HG03457 (cell line): ENCODE measurements at regions not wholly inside any gene's neighbourhood (a gene's known extent, or its start where the extent isn't known, plus 50 kb on each side); places are given as distances from the start of the nearest gene placed in this dataset.
"Not testable (repeated sequence)": the region's sequence is repeated elsewhere in the genome, so short reads cannot be mapped to it uniquely, and the experiment has no call there.

Experiments
- ATAC-seq: cut with Tn5 transposase; IDR thresholded peaks from one replicate; pipeline ENCODE4 v1.9.1; 2021; ENCODE audit warnings: moderate number of reproducible peaks; ENCODE audit not compliant: unreplicated experiment

DNA sequence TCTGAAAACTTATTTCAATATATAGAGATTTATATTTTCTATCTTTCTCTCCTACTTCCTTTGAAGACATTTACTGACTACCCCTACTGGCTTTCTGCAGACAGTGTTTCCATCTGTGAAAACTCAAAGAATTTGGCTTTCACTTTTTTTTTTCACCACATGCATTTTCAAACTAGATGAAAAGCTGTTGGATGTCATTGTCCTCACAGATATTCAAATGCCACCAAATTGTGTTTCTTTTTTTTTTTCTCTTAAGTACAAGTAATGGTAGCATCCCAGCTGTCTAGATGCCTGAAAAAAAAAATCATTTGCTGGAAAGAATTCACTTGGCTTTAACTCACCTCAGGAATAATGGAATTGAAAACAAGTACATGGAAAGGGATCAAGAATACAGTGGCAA, 2258.6 kb upstream of the ACO1 start:
- ATAC-seq = no peak

DNA sequence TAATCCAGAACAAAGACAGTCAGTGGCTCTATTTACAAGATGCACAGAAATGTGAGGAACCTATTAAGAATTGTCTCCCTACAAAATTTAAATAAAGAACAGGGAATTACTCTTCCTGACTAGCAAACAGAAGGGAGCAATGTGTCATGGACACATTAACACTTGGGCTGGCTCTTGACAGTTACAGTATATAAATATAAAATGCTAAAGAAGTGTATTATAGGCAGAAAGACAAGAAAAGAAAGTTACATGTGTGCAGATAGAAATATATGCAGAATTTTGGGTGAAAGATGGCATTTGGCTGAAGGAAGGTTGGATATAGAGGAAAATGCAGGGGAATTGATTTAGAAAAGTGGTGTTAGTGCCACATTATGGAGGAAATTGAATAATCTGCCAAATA, 2257.1 kb upstream of the ACO1 start:
- ATAC-seq = no peak

DNA sequence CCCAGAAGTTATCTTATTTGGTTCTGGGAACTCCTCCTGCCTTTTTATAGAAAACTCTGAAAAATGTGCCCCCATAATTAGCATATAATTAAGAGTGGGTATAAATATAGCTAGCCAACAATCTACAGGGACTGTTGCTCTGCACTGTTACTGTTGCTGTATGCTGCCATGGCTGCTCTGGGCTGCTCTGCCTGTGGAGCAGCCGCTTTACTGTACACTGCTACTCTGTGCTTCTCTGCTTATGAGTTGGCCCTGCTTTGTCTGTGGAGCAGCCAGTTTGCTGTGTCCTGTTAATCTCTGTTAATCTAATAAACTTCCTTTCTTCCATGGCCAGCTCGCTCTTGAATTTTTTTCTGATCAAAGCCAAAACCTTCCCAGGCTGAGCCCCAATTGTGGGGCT, 2244.0 kb upstream of the ACO1 start:
- ATAC-seq = no peak

DNA sequence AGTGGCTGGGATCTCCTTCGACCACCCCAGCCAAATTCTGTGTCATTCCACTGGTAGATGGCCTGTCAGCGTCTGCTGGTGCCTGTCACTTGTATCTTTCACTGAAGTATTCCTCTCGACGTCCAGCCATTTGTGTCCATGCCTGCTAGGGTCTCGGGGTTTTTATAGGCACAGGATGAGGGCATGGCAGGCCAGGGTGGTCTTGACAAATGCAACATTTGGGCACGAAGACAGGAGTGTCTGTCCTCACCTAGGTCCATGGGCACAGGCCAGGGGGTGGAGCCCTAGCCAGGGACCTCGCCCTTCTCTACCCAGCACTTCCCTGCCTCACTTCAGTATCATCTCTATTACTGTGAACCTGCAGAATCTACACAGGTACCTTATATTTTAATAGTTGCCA, 2223.9 kb upstream of the ACO1 start:
- ATAC-seq = no peak

DNA sequence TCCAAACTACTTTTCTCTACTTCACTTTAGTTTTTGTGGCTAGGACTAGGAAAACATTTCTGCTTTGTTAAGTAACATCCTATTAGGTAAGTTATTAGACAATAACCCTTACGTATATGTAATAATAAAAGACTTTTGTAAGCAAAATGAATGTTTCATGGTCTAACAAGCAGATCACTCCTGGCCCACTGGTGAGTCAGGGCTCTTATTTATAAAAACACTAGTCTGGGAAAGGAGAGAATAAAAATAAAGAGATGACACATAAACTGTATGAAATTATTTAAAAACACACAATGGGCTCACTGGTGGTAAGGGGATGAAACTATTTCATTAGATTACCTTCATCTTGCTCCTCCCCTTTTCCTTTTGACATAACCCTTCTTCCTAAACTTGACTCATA, 2212.2 kb upstream of the ACO1 start:
- no peak for ATAC-seq

DNA sequence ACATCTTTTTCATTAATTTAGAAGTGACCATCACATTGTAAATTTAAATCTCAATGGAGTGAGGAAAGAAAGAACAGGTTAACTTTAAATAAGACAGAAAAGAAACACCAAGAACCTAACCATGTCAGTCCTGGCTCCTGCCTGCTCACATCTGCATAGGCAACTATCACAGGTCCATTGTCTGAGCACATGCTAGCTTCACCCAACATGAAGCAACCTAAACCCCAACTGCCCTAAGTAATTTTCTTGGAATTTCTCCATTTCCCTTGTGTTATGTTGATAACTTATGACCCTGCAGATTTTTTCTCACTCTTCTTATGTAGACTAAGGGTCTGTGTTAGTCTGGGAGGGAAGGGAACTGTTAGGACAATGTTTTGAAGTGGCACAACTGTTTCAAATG, 2205.8 kb upstream of the ACO1 start:
- ATAC-seq = no peak

DNA sequence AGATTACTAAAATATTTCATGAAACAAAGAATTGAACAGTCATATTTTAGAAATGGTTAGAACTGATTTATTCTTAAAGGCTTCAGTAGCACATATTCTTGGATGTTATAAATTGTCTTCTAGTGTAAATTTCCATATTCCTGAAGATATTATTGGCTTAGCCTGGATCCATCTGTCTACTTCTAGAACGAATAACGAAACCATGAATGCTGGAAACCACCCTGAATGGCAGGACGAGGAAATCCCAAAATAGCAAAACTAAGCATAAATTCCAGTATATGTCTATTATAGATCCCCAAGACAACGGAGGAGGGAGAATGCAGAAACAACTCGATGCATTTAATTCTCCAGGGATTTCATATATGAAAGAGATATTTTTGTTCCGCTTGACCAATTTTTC, 2191.0 kb upstream of the ACO1 start:
- ATAC-seq = no peak

DNA sequence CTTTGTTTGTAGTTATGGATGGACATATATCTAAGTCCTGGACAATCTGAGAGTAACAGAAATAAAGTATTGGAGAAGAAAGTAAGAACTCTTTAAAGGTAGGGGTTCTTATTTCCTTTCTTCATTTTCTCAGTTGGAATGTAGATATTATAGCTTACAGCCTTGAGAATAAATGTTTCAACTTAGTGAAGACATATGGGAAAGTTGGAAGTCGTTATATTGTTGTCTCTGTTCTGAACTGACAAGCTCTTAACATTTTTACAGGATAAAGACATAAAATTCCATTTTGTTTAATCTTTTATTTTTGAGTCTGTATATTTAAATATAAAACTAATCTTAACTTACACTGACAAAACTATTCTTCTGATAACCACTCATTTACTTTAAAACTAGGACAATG, 2187.5 kb upstream of the ACO1 start:
- ATAC-seq = no peak

DNA sequence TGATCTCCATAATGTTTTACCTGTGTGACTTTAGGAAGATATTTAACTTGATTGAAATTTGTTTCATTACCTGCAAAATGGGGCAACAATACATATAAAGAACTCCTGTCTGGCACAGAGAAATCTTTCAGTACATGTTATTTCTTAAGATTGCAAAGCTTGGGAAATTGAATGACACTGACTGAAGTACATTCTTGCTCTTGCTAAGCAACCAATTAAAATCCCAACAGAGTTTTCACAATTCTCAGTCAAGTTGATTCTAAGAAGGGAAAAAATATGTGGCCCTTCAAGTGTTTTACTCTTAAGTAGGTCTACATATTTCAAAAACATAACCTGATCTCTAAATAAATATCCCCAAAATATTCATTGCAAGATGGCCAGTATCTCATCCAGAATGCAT, 2187.0 kb upstream of the ACO1 start:
- no peak for ATAC-seq

DNA sequence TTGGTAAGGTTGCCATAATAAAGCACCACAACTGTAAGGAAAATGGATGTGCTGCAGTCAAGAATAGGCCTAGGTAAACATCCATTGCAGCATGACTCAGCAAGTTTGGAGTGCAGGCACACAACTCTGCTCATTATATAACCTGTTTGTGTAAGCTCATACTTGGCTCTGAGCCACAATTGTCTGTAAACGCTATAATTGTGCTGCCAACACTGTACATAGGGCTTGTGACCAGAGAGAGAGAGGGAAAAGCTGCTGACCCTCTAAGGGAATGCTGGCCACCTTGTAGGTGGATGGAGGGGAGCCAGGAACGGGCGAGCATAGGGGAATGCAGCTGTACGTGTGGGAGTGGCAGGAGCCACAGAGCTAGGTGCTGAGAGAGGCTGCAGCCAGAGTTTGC, 2186.5 kb upstream of the ACO1 start:
- no peak for ATAC-seq

DNA sequence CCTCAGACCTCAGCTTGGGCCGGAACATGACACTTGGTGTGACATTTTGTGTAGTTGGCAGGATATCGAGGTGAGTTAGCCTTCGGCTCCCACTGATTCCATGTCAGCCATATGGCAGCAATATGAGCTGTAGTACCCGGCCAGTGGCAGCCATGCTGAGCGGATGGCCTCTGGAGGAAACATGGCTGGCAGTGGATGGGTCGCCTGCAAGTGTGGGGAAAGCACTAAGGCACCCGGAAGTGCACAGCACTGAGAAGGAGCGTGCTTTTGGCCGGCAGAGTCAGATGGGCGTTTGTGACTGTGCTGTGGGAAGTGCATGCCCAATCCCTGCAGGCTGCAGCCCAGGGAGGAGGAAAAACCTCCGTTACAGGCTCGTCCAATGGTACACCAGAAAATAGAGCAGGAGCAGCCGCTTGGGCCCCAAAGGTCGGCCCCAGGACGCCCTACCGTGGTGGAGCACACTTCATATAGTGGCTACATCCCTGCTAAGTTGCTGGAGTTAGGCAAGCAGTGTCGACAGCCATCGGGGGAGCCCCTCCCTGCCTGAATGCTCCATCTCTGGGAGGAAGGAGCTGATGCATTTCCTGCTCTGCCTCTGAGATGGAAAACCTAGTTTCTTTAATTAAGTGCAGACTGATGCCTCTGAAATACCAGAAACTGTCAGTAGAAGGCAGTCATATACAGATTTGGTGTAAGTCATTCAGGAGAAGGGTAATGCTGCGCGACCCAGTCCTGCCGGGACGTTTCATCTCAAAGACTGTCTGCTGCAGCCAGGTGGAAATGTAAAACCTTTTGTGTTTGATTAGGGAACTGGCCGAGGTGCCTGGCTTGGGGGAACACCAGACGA, 2185.8 kb upstream of the ACO1 start:
- no peak for ATAC-seq

DNA sequence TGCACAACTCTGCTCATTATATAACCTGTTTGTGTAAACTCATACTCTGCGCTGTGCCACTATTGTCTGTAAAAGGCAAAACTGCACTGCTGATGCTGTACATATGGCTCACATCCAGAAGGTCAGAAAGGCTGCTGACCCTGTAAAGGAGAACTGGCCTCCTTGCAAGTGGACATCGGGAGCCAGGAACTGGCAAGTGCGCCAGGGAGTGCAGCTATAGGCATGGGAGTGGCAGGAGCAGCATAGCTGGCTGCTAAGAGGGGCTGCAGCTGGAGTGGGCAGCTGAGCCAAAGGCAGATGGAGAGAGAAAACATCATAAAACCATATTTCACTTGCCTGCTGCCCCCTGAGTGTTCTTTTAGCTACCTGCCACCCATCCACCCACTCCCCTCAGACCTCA, 2183.4 kb upstream of the ACO1 start:
- no peak for ATAC-seq

DNA sequence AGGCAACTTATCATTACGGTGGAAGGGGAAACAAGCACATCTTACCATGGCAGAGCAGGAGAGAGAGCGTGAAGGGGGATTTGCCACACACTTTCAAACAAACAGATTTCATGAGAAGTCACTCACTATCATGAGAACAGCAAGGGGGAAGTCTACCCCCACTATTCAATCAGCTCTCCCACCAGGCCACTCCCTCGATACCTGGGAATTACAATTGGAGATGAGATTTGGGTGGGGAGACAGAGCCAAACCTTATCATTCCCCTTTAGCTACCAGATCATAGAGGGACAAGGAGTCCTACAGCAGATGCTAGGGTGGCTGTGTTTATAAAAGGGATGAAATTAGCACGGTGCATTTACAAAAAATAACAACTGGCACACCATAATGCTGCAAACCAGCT, 2149.4 kb upstream of the ACO1 start:
- no peak for ATAC-seq

DNA sequence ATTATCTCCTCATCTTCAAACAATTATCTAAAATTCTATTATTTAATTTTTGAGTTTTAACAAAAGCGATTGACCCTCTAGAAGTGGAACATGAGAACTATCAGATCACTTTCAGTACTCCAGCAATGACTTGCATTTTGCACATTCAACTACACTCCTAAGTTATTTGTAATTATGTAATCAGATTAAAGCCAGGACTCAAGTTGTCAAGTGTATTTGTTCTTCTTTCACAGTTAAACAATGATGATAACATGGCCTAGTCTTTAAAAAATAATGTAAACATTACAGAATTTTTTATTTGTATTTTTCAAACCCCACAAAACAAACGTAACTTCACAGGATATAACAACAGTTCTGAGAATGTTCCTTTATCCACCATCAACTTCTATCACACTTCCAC, 2148.9 kb upstream of the ACO1 start:
- no peak for ATAC-seq

DNA sequence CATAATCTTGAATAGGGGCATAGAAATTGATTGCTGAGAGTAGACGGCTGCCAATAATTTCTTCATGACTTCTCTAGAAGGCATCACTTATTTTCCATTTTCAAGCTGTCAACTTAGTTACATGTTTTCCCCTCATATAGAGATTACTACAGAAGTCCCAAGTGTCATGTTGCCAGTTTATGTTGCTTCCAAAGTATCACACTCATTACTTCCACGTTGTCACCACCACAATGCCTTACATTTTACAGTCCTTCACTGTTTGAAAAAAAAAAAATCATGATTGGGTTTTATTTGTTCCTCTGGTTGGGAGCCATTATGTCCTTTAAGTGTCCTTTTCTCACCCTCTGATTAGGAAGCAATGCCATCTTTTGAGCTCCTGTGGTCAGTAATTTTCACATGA, 2144.6 kb upstream of the ACO1 start:
- ATAC-seq = no peak

DNA sequence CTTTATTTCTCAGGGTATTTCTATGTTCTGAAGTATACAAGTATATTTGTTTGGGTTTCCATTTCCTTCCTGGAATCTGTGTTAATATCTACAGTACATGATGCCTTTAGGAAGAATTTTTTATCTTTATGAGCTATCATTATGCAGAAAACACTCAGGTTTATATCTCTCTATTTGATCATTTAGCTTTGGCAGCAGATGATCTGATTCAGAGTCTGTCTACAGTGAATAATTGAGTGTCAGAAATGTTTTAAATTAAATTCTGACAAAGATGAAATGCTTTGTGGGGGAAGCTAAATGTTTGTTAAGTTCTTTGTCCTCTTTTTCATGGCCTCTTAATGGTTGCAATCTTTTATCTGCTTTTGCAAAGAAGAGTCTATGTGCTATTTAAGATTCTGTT, 2141.0 kb upstream of the ACO1 start:
- no peak for ATAC-seq

DNA sequence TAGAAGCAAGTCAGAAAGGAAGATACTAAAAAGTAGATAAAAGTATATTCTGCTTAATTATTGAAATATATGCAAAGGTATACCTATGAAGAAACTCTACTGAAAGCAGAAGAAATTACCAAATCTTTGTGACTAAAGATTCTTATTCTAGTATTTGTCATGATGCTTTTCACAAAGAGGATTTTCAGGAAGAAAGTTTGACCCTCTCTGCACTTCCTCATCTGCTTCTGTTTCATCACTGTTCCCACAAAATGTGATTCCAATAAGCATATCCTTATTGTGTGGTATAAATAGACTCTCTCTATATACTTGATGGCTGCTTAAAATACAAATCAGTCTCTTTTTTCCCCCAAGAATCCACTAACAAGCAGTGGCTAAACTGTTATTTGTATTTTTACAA, 2139.6 kb upstream of the ACO1 start:
- no peak for ATAC-seq

DNA sequence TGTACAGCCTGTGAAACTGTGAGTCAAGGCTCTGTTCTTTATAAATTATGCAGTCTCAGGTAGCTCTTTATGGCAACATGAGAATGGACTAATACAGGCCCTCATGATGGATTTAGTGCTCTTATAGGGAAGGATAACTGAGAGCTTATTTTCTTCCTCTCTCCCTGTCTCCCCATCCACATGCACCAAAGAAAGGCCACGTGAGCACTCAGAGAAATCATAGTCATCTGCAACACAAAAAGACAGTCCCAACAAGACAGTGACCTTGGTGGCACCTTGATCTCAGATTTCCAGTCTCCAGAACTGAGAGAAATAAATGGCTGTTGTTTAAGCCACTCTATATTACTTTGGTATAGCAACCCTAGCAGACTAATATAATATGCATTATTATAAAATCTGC, 2133.6 kb upstream of the ACO1 start:
- ATAC-seq = no peak

DNA sequence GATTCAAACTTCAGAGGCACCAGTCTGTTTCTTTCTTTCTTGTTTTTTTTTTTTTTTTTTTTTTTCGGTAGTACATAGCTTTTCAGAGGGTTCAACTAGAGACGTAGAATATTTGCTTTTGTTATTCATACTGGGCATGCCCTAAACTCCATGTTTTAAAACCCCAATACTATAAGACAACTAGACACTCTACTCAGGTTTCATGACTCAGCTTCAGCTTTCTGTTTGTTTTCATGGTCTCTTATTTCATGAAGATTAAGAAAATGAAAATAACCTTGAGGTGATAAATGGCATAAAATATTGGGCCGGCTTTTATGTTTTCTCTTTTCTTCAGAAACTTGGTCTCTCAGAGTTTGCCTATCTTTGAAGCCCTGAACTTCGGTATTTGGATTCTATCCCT, 2126.3 kb upstream of the ACO1 start:
- no peak for ATAC-seq

DNA sequence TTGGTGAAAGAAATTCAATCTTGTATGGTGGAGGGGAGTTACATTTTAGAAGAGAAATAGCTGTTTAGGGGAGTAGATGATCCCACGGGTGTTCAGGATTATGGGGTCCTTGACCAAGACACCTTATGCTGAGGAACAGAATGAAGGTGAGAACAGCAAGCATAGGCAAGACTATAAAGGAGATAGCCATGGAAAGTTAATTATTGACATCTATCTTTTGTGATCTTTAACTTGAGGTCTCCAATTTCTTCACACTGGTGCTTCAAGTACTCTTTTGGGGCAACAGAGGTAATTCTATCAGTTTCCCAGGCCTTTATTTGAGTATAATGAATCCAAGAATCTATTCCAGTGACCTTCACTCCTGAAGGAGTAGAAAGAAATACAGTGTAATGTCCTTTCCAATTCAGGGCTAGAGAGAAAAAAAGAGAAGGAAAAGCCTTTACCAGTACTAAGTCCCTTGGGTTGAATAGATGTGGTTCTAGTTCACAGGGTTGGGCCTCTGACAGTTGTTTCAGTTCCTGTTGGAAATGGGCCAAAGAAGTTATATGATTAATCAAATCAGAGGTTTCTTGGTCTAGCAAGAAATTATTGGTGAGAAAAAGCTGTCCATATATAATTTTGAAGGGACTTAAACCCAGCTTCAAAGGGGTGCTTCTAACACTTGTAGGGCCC, 2104.1 kb upstream of the ACO1 start:
- peak; percentile 69 for ATAC-seq

DNA sequence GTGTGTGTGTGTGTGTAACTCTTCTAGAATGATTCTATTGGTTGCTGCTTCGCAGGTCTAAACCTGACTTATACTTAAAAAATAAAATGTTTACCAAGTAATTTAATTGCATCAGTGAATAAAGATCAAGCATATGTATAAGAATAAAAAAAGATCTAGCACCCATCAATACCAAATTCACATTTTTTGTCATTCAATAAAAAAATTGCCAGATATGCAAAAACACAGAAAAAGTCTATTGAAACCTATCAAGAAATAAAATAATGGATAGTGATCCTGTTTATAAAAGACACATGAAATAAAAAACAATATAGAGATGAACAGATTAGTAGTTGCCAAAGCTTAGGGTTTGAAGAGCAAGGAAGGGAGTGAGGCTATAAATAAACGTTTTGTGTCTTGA, 2095.0 kb upstream of the ACO1 start:
- no peak for ATAC-seq

DNA sequence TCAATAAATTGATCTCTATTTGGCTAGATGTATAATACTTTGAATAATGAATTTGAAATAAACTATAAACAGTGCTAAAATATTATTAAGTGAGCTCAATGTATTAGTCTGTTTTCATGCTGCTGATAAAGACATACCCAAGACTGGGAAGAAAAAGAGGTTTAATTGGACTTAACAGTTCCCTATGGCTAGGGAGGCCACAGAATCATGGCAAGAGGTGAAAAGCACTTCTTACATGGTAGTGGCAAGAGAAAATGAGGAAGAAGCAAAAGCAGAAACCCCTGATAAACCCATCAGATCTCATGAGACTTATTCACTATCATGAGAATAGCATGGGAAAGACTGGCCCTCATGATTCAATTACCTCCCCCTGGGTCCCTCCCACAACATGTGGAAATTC, 2092.4 kb upstream of the ACO1 start:
- ATAC-seq = not testable (repeated sequence)

DNA sequence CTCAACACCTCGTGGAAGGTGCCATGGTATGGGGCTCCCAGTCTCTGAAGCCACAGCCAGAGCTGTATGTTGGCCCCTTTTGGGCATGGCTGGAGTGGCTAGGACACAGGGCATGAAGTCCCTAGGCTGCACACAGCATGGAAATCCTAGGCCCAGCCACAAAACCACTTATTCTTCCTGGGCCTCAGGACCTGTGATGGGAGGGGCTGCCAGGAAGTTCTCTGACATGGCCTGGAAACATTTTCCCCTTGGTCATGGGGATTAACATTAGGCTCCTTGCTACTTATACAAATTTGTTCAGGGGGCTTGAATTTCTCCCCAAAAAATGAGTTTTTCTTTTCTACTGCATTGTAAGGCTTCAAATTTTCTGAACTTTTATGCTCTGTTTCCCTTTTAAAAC, 2091.2 kb upstream of the ACO1 start:
- no peak for ATAC-seq
